Smooth muscle cell (in vitro differentiated cells): ENCODE measurements at regions not wholly inside any gene's neighbourhood (a gene's known extent, or its start where the extent isn't known, plus 50 kb on each side); places are given as distances from the start of the nearest gene placed in this dataset.

ENCODE experiments used
- DNase-seq: peaks from one replicate; lab custom pipeline; 2025; ENCODE audit not compliant: unreplicated experiment; lab: John Stamatoyannopoulos, UW
- H2AFZ ChIP-seq: fragments of 200-600 bp; sonication (generic); 2 replicates; pipeline ENCODE4 v1.6.0; 2016; ENCODE audit warnings: antibody characterized with exemption, low read depth, mild to moderate bottlenecking
- H3F3A ChIP-seq: fragments of 200-600 bp; sonication (generic); 2 replicates; pipeline ENCODE4 v1.6.0; 2017; ENCODE audit warnings: antibody characterized with exemption, low read depth
- H3K27ac ChIP-seq: fragments of 200-600 bp; sonication (generic); 2 replicates; pipeline ENCODE4 v1.5.1; 2016; ENCODE audit warnings: low read depth, mild to moderate bottlenecking
- H3K27me3 ChIP-seq: fragments of 200-600 bp; sonication (generic); 2 replicates; pipeline ENCODE4 v1.6.1; 2016; ENCODE audit warnings: low read depth, mild to moderate bottlenecking
- H3K36me3 ChIP-seq: fragments of 200-600 bp; sonication (generic); 2 replicates; pipeline ENCODE4 v1.5.1; 2016; ENCODE audit warnings: low read depth
- H3K4me1 ChIP-seq: fragments of 200-600 bp; sonication (generic); 2 replicates; pipeline ENCODE4 v1.5.1; 2016; ENCODE audit warnings: low read depth
- H3K4me2 ChIP-seq: fragments of 200-600 bp; sonication (generic); 2 replicates; pipeline ENCODE4 v1.6.0; 2016; ENCODE audit warnings: mild to moderate bottlenecking
- H3K4me3 ChIP-seq: fragments of 200-600 bp; sonication (generic); 2 replicates; pipeline ENCODE4 v1.5.1; 2016; ENCODE audit warnings: mild to moderate bottlenecking
- H3K79me2 ChIP-seq: fragments of 200-600 bp; sonication (generic); 2 replicates; pipeline ENCODE4 v1.6.0; 2016; ENCODE audit warnings: low read depth, mild to moderate bottlenecking
- H3K9ac ChIP-seq: fragments of 200-600 bp; sonication (generic); 2 replicates; pipeline ENCODE4 v1.6.0; 2016; ENCODE audit warnings: low read depth
- H3K9me3 ChIP-seq: fragments of 200-600 bp; sonication (generic); replicated peaks from 2 replicates; pipeline ENCODE4 v1.5.1; 2016; ENCODE audit warnings: low read depth
- H4K20me1 ChIP-seq: fragments of 200-600 bp; sonication (generic); 2 replicates; pipeline ENCODE4 v1.6.0; 2016; ENCODE audit warnings: low read depth
- WGBS: methylation state at CpG from one replicate; pipeline ENCODE4 v1.1.7; 2016; ENCODE audit warnings: low lambda C conversion rate; 5-methylcytosine and 5-hydroxymethylcytosine counted together
- TF ChIP-seq, protein P1 (sequence below): fragments of 200-600 bp; sonication (generic); IDR thresholded peaks from 2 replicates; pipeline ENCODE4 v1.5.1; 2017; ENCODE audit warnings: borderline replicate concordance, mild to moderate bottlenecking, antibody characterized with exemption; ENCODE audit not compliant: insufficient read depth, poor library complexity, severe bottlenecking

DNA sequence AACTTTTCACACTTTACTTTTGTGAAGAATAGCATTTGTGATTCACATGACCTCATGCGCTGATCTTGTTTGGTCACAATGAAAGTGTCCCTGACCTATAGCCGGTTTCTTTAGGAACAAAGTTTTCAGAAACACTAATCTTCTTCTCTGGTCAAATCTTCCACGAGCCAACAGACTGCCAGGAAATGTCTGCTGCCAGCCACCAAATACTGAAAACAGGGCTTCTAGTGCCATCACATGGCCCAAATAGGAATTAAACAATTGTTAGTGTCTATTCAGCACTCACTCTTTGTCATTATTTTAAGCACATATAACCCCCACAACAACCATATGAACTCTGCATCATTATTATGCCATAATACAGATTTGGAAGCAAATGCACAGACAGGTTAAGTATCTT lies 286.5 kb upstream of the SYT4 start:
- no peaks in the 10 kb centered on the region for H3K79me2 ChIP-seq
- TF ChIP-seq, protein P1, sequence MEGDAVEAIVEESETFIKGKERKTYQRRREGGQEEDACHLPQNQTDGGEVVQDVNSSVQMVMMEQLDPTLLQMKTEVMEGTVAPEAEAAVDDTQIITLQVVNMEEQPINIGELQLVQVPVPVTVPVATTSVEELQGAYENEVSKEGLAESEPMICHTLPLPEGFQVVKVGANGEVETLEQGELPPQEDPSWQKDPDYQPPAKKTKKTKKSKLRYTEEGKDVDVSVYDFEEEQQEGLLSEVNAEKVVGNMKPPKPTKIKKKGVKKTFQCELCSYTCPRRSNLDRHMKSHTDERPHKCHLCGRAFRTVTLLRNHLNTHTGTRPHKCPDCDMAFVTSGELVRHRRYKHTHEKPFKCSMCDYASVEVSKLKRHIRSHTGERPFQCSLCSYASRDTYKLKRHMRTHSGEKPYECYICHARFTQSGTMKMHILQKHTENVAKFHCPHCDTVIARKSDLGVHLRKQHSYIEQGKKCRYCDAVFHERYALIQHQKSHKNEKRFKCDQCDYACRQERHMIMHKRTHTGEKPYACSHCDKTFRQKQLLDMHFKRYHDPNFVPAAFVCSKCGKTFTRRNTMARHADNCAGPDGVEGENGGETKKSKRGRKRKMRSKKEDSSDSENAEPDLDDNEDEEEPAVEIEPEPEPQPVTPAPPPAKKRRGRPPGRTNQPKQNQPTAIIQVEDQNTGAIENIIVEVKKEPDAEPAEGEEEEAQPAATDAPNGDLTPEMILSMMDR = peak; percentile 62
- WGBS = 39% methylated on average over 3 of the region's 3 CpGs
- peaks cover 2% of the 10 kb centered on the region for H3K4me1 ChIP-seq
- no peak overlapping the region for H3K9ac ChIP-seq
- no peaks in the 10 kb centered on the region for H4K20me1 ChIP-seq
- no peak overlapping the region for H3K4me3 ChIP-seq
- no peaks in the 10 kb centered on the region for H3F3A ChIP-seq
- no peaks in the 10 kb centered on the region for H3K9me3 ChIP-seq
- peak overlapping the region; percentile 73 for H2AFZ ChIP-seq
- DNase-seq = no peak
- H3K4me2 ChIP-seq = peak overlapping the region; percentile 32
- H3K27ac ChIP-seq = no peak overlapping the region
- H3K36me3 ChIP-seq = no peaks in the 10 kb centered on the region
- H3K27me3 ChIP-seq = peaks cover 5% of the 10 kb centered on the region

DNA sequence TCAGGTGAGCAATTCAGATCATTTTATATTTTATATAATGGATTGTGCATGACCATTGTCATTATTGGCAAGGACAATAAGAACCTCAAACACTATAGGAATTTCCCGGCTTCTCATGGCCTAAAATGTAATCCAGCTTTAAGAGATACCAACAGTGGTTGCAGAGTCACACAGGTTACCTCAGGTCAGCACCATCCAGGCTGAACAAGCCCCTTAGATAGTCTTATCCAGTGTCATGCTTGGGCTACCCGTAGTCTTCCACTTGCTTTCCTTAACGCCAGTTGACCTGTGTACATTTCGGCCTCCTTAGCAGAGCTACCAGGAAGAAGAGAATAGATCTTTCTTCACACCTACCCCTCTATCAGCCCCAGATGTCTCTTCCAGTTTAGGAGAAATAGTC lies 293.3 kb upstream of the SYT4 start:
- TF ChIP-seq, protein P1 = no peak
- H3K4me2 ChIP-seq = no peak overlapping the region

DNA sequence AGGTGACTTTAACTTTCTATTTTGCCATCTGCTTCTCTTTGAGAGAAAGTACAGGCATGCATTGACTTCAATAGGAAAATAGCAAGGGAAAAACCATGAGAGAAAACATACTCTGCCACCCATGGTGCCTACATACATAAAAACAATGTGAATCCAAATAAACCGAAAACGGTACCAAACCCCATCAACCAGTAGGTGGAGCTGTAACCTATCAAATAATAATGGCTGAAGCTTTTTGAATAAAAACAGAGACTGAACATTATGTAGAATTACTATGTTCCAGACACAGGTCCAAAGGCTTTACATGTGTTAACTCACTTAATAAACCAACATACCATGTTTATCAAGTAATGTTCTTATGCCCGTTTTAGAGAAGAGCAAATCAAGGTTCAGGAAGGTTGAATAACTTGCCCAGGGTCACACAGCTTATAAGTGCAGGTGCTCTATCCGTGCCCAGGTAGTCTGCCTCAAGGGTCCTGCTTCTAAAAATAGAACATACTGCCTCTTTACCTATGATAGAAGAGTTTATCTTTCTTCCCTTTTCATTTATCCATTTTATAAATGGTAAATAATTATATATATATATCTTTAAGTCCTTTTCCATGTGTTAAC lies 293.9 kb upstream of the SYT4 start:
- no peaks in the 10 kb centered on the region for H3K4me1 ChIP-seq
- H3K4me3 ChIP-seq = no peak overlapping the region
- no peaks in the 10 kb centered on the region for H3F3A ChIP-seq
- no peak for DNase-seq
- H3K4me2 ChIP-seq = no peak overlapping the region
- H3K79me2 ChIP-seq = no peaks in the 10 kb centered on the region
- no peak overlapping the region for H3K27ac ChIP-seq
- no peak overlapping the region for H3K9ac ChIP-seq
- no peaks in the 10 kb centered on the region for H4K20me1 ChIP-seq
- no peak overlapping the region for H2AFZ ChIP-seq
- peaks cover 1% of the 10 kb centered on the region for H3K27me3 ChIP-seq
- 27% methylated on average over 4 of the region's 4 CpGs for WGBS
- TF ChIP-seq, protein P1 = peak; percentile 80
- no peaks in the 10 kb centered on the region for H3K36me3 ChIP-seq
- H3K9me3 ChIP-seq = no peaks in the 10 kb centered on the region

More for the DNA sequence above, 293.3 kb upstream of the SYT4 start:
- H3K79me2 ChIP-seq = no peaks in the 10 kb centered on the region
- no peak overlapping the region for H2AFZ ChIP-seq
- no peak overlapping the region for H3K27ac ChIP-seq
- 88% methylated on average over 4 of the region's 4 CpGs for WGBS
- H3K9ac ChIP-seq = no peak overlapping the region
- H3K4me1 ChIP-seq = no peaks in the 10 kb centered on the region
- H3F3A ChIP-seq = no peaks in the 10 kb centered on the region
- H3K4me3 ChIP-seq = no peak overlapping the region
- no peaks in the 10 kb centered on the region for H3K36me3 ChIP-seq
- H3K27me3 ChIP-seq = no peaks in the 10 kb centered on the region
- H4K20me1 ChIP-seq = no peaks in the 10 kb centered on the region
- no peak for DNase-seq
- no peaks in the 10 kb centered on the region for H3K9me3 ChIP-seq

DNA sequence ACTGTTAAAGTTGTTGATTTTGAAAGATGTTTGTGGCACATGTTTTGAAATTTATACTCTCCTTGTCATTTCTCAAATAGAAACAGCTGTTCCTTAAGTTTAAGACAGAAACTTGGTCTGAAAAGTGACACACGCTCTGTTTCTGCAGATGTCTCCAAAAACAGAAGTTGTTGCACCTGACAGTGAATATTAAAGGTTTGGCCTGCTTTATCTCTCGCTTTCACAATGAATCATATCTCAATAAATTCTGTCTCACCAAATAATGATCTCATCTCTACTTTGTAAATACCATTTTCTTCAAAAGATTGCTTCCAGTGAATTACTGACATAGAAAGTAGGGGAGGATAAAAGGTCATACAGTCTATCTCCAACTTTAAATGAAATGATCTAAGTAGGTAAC lies 294.9 kb upstream of the SYT4 start:
- TF ChIP-seq, protein P1 = no peak
- H3K9ac ChIP-seq = no peak overlapping the region
- DNase-seq = no peak
- H3K27ac ChIP-seq = no peak overlapping the region
- H3K9me3 ChIP-seq = no peaks in the 10 kb centered on the region
- no peaks in the 10 kb centered on the region for H3K4me1 ChIP-seq
- peaks cover 6% of the 10 kb centered on the region for H3K27me3 ChIP-seq
- no peaks in the 10 kb centered on the region for H3F3A ChIP-seq
- no peaks in the 10 kb centered on the region for H3K36me3 ChIP-seq
- H2AFZ ChIP-seq = no peak overlapping the region
- H3K4me2 ChIP-seq = no peak overlapping the region
- no peak overlapping the region for H3K4me3 ChIP-seq
- H4K20me1 ChIP-seq = no peaks in the 10 kb centered on the region
- 93% methylated on average over 2 of the region's 2 CpGs for WGBS
- no peaks in the 10 kb centered on the region for H3K79me2 ChIP-seq
